ENCODE measurements at regions not wholly inside any gene's neighbourhood (a gene's known extent, or its start where the extent isn't known, plus 50 kb on each side); places are given as distances from the start of the nearest gene placed in this dataset.

- TF ChIP-seq CTCF (conservative IDR thresholded peaks at IDR 0.05; ENCODE audit: low read depth, low read length) (no peak), EZH2 (IDR thresholded peaks at IDR 0.05; ENCODE audit: borderline replicate concordance, low read depth, low read length, poor library complexity, severe bottlenecking) (no peak)
Observed at GRCh38 chr3:182303169-182303568, 490.1 kb upstream of the ATP11B start.
